MM.1S (cell line): ENCODE measurements at regions not wholly inside any gene's neighbourhood (a gene's known extent, or its start where the extent isn't known, plus 50 kb on each side); places are given as distances from the start of the nearest gene placed in this dataset.

Experiments
- DNase-seq: peaks from one replicate; pipeline ENCODE4 v3.0.0-alpha.2; 2015
- H2AFZ ChIP-seq: fragments of 300-600 bp; sonication (generic); 2 replicates; pipeline ENCODE4 v1.6.0; 2016; ENCODE audit warnings: antibody characterized with exemption, low read length
- H3F3A ChIP-seq: fragments of 300-600 bp; sonication (generic); 2 replicates; pipeline ENCODE4 v1.6.1; 2016; ENCODE audit warnings: mild to moderate bottlenecking, antibody characterized with exemption, low read length, moderate library complexity, mixed read lengths; ENCODE audit not compliant: insufficient read depth
- H3K27ac ChIP-seq: fragments of 300-600 bp; sonication (generic); 2 replicates; pipeline ENCODE4 v1.5.1; 2016; ENCODE audit warnings: mild to moderate bottlenecking, low read length
- H3K27me3 ChIP-seq: fragments of 300-600 bp; sonication (generic); replicated peaks from 2 replicates; pipeline ENCODE4 v1.6.0; 2016; ENCODE audit warnings: low read length; ENCODE audit not compliant: insufficient read depth
- H3K36me3 ChIP-seq: fragments of 300-600 bp; sonication (generic); replicated peaks from 2 replicates; pipeline ENCODE4 v1.6.1; 2016; ENCODE audit warnings: mild to moderate bottlenecking, low read length, mixed read lengths; ENCODE audit not compliant: insufficient read depth
- H3K4me1 ChIP-seq: fragments of 300-600 bp; sonication (generic); 2 replicates; pipeline ENCODE4 v1.6.1; 2016; ENCODE audit warnings: low read length, mixed read lengths
- H3K4me2 ChIP-seq: fragments of 300-600 bp; sonication (generic); 2 replicates; pipeline ENCODE4 v1.6.0; 2016; ENCODE audit warnings: low read depth, low read length
- H3K4me3 ChIP-seq: fragments of 300-600 bp; sonication (generic); 2 replicates; pipeline ENCODE4 v1.5.1; 2016; ENCODE audit warnings: low read length, mixed read lengths
- H3K79me2 ChIP-seq: fragments of 300-600 bp; sonication (generic); 2 replicates; pipeline ENCODE4 v1.6.1; 2016; ENCODE audit warnings: mixed run types, low read length, mixed read lengths
- H3K9ac ChIP-seq: fragments of 300-600 bp; sonication (generic); 2 replicates; pipeline ENCODE4 v1.6.1; 2016; ENCODE audit warnings: low read length, mixed read lengths
- H3K9me2 ChIP-seq: fragments of 300-600 bp; sonication (generic); replicated peaks from 2 replicates; pipeline ENCODE4 v1.6.1; 2016; ENCODE audit warnings: mild to moderate bottlenecking, low read length, mixed read lengths; ENCODE audit not compliant: insufficient read depth
- H3K9me3 ChIP-seq: fragments of 300-600 bp; sonication (generic); replicated peaks from 2 replicates; pipeline ENCODE4 v1.6.1; 2016; ENCODE audit warnings: mild to moderate bottlenecking, low read length, mixed read lengths; ENCODE audit not compliant: insufficient read depth
- H4K20me1 ChIP-seq: fragments of 300-600 bp; sonication (generic); 2 replicates; pipeline ENCODE4 v1.6.1; 2016; ENCODE audit warnings: mild to moderate bottlenecking, low read length, moderate library complexity, mixed read lengths; ENCODE audit not compliant: insufficient read depth
- EZH2 ChIP-seq: fragments of 300-600 bp; sonication (generic); optimal IDR thresholded peaks from 2 replicates; pipeline ENCODE3; 2017; ENCODE audit warnings: low read depth, mild to moderate bottlenecking, antibody characterized with exemption, low read length, mixed read lengths
- EZH2phosphoT487 ChIP-seq: fragments of 300-600 bp; sonication (generic); IDR thresholded peaks from 2 replicates; pipeline ENCODE4 v1.6.1; 2018; ENCODE audit warnings: antibody characterized with exemption, low read length
- TF ChIP-seq, protein P1 (sequence below): fragments of 300-600 bp; sonication (generic); IDR thresholded peaks from 2 replicates; pipeline ENCODE4 v1.5.1; 2016; ENCODE audit warnings: antibody characterized with exemption, low read length, mixed read lengths

DNA sequence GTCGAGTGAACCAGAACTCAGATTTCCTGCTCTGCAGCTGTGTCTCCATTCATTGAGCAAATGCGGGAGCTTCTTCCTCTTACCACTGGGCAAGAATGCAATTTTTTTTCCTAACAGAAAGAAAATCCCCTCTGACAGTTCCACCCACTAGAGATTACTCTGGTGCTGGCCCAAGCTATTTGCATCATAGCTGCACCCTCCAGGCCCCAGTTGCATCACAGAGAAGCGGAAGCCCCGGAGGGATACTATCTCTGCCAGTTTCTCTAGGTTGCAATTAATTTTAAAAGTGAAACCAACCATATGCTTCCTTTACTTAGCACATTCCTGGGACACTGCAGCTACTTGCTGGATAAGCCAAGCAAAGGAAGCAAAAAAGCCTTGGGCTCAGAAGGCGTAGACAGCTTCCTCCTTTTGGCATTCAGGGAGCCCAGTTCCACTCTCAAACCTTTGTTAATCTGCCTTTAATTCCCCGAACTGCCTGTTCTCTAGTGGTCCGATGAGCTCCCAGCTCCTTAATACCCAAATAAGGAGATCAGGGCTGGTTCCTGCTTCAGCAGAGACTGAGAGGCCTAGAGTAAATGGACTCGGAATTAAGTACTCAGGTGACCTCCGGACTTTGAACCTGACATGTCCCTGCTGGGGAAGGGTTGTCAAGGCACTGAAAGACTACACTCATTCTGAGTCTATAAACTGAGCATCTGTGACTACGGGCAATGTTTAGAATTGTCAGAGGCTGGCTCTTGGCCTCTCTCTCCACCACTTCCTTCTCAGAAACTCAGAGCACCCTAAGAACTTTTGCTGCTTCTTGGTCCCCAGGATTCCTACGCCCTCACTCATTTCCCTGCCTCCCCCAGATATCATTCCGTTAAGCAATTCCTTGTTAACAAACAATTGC, 72.5 kb upstream of the TNFSF18 start:
- no peaks in the 10 kb centered on the region for H3K36me3 ChIP-seq
- no peak for DNase-seq
- no peaks in the 10 kb centered on the region for H4K20me1 ChIP-seq
- TF ChIP-seq, protein P1, sequence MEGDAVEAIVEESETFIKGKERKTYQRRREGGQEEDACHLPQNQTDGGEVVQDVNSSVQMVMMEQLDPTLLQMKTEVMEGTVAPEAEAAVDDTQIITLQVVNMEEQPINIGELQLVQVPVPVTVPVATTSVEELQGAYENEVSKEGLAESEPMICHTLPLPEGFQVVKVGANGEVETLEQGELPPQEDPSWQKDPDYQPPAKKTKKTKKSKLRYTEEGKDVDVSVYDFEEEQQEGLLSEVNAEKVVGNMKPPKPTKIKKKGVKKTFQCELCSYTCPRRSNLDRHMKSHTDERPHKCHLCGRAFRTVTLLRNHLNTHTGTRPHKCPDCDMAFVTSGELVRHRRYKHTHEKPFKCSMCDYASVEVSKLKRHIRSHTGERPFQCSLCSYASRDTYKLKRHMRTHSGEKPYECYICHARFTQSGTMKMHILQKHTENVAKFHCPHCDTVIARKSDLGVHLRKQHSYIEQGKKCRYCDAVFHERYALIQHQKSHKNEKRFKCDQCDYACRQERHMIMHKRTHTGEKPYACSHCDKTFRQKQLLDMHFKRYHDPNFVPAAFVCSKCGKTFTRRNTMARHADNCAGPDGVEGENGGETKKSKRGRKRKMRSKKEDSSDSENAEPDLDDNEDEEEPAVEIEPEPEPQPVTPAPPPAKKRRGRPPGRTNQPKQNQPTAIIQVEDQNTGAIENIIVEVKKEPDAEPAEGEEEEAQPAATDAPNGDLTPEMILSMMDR: no peak
- TF ChIP-seq EZH2 (no peak), EZH2phosphoT487 (no peak)
- no peaks in the 10 kb centered on the region for H3K9me3 ChIP-seq
- H3K4me1 ChIP-seq: no peaks in the 10 kb centered on the region
- H3K4me3 ChIP-seq: no peak overlapping the region
- no peaks in the 10 kb centered on the region for H3K27me3 ChIP-seq
- H3K27ac ChIP-seq: no peak overlapping the region
- H3K4me2 ChIP-seq: no peak overlapping the region
- no peaks in the 10 kb centered on the region for H3K79me2 ChIP-seq
- H3K9me2 ChIP-seq: no peaks in the 10 kb centered on the region
- no peak overlapping the region for H2AFZ ChIP-seq
- no peaks in the 10 kb centered on the region for H3F3A ChIP-seq
- no peak overlapping the region for H3K9ac ChIP-seq

DNA sequence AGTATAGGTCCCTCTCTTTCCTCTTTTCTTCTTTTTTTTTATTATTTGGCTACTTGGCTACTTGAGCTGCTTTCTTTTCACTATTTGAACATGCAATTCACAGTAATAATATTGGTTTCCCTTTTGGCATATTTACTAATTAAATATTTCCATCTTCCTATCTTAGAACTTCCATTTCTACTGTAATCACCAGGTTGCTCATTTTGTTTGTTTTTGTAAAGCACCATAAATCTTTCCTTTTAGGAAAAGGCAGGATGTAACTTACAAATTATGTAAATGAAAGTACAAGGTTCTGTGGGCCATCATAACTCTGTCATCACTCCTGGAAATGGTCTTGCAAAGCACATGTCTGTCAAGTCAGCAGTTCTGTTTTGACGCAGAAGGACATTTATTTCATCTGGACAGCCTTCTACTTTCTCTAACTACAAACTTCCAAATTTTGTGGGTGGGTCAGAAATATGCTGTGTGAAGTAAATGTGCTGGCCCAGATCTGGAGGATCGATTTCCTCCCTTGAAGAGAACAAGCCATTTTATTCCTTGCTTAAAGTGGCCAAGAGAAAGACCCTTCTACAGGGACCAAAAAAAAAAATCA, 71.7 kb upstream of the TNFSF18 start:
- no peaks in the 10 kb centered on the region for H4K20me1 ChIP-seq
- H3K9me2 ChIP-seq: no peaks in the 10 kb centered on the region
- no peaks in the 10 kb centered on the region for H3K9me3 ChIP-seq
- no peaks in the 10 kb centered on the region for H3F3A ChIP-seq
- no peak overlapping the region for H3K4me2 ChIP-seq
- no peaks in the 10 kb centered on the region for H3K4me1 ChIP-seq
- no peaks in the 10 kb centered on the region for H3K79me2 ChIP-seq
- TF ChIP-seq EZH2: no peak
- TF ChIP-seq, protein P1: no peak
- no peak for TF ChIP-seq EZH2phosphoT487
- H3K27ac ChIP-seq: no peak overlapping the region
- H3K9ac ChIP-seq: no peak overlapping the region
- no peak overlapping the region for H2AFZ ChIP-seq
- H3K36me3 ChIP-seq: no peaks in the 10 kb centered on the region
- no peak for DNase-seq
- no peak overlapping the region for H3K4me3 ChIP-seq
- H3K27me3 ChIP-seq: no peaks in the 10 kb centered on the region

DNA sequence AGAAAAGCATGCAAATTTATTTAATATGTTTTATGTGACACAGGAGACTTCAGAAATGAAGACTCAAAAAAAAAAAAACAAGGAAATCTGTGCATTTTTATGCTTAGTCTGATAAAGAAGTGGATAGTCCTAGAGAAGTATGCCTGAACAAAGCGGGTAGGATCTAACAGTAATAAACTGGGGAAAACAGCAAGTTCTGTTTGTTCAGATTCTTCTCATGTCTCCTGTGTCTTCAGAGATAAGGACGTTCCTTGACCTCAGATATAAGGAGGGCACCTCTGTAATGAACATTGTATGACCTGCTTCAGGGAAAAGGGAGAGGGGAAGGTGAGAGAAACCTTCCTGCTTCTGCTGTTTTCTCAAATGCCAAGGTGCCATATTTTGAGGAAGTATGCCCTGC, 67.7 kb upstream of the TNFSF18 start:
- H3K9me3 ChIP-seq: no peaks in the 10 kb centered on the region
- H3K27me3 ChIP-seq: no peaks in the 10 kb centered on the region
- no peak overlapping the region for H3K27ac ChIP-seq
- no peak overlapping the region for H3K4me2 ChIP-seq
- H3K36me3 ChIP-seq: no peaks in the 10 kb centered on the region
- H3K9ac ChIP-seq: no peak overlapping the region
- H3K79me2 ChIP-seq: no peaks in the 10 kb centered on the region
- no peak overlapping the region for H2AFZ ChIP-seq
- no peak for DNase-seq
- no peaks in the 10 kb centered on the region for H3F3A ChIP-seq
- no peaks in the 10 kb centered on the region for H4K20me1 ChIP-seq
- no peaks in the 10 kb centered on the region for H3K4me1 ChIP-seq
- no peaks in the 10 kb centered on the region for H3K9me2 ChIP-seq
- no peak overlapping the region for H3K4me3 ChIP-seq
- TF ChIP-seq, protein P1: no peak
- no peak for TF ChIP-seq EZH2
- TF ChIP-seq EZH2phosphoT487: no peak
